Stimulated activated CD8-positive, alpha-beta memory T cell treated with anti-CD3 and anti-CD28 coated beads, Interleukin-2, amount 100 ng/mL, for 1 hour (primary cell): ENCODE measurements at regions not wholly inside any gene's neighbourhood (a gene's known extent, or its start where the extent isn't known, plus 50 kb on each side); places are given as distances from the start of the nearest gene placed in this dataset.

Source experiments
- DNase-seq, 2 donors: peaks; one replicate each; pipeline ENCODE4 v3.0.0-alpha.2; 2020; ENCODE audit warnings: low read depth in 2 of 2

GRCh38 chr22:27226666-27227065 lies 569.3 kb downstream of the MIAT start:
- DNase-seq, result no peak

GRCh38 chr22:27228771-27229170 lies 571.4 kb downstream of the MIAT start:
- no peak for DNase-seq

- DNase-seq, result no peak
These were observed 571.4 kb downstream of the MN1 start for GRCh38 chr22:27230189-27230588.

- DNase-seq, result no peak
These were observed 570.3 kb downstream of the MN1 start for GRCh38 chr22:27231266-27231665.

GRCh38 chr22:27232077-27232476 lies 569.5 kb downstream of the MN1 start:
- DNase-seq, result no peak

GRCh38 chr22:27237080-27237741 lies 564.3 kb downstream of the MN1 start:
- DNase-seq, result no peak

GRCh38 chr22:27238935-27239510 lies 562.5 kb downstream of the MN1 start:
- no peak for DNase-seq

GRCh38 chr22:27239520-27239919 lies 562.0 kb downstream of the MN1 start:
- DNase-seq, result no peak

- DNase-seq, result no peak
These were observed 561.1 kb downstream of the MN1 start for GRCh38 chr22:27240298-27241075.

- DNase-seq, result no peak
These were observed 559.9 kb downstream of the MN1 start for GRCh38 chr22:27241430-27242321.

GRCh38 chr22:27242474-27242873 lies 559.1 kb downstream of the MN1 start:
- DNase-seq, result no peak

GRCh38 chr22:27242917-27243589 lies 558.5 kb downstream of the MN1 start:
- no peak for DNase-seq

GRCh38 chr22:27244328-27244727 lies 557.2 kb downstream of the MN1 start:
- DNase-seq, result no peak

GRCh38 chr22:27245056-27245455 lies 556.5 kb downstream of the MN1 start:
- DNase-seq, result no peak

- no peak for DNase-seq
These were observed 555.0 kb downstream of the MN1 start for GRCh38 chr22:27246558-27246957.

- DNase-seq, result no peak
These were observed 553.7 kb downstream of the MN1 start for GRCh38 chr22:27247701-27248434.

GRCh38 chr22:27250418-27250817 lies 551.1 kb downstream of the MN1 start:
- DNase-seq, result no peak

GRCh38 chr22:27250886-27251285 lies 550.7 kb downstream of the MN1 start:
- no peak for DNase-seq

- no peak for DNase-seq
These were observed 550.0 kb downstream of the MN1 start for GRCh38 chr22:27251563-27251962.

GRCh38 chr22:27252282-27253049 lies 549.1 kb downstream of the MN1 start:
- no peak for DNase-seq
